ENCODE measurements at regions not wholly inside any gene's neighbourhood (a gene's known extent, or its start where the extent isn't known, plus 50 kb on each side); places are given as distances from the start of the nearest gene placed in this dataset.
"Not testable (repeated sequence)": the region's sequence is repeated elsewhere in the genome, so short reads cannot be mapped to it uniquely, and the experiment has no call there.

- H3K9me1 ChIP-seq (ENCODE audit: control insufficient read depth, insufficient read depth, low read length); H3K36me3 ChIP-seq (ENCODE audit: control insufficient read depth, insufficient read depth, low read length); H2AFZ ChIP-seq (ENCODE audit: low read depth, low read length); in situ Hi-C loops (cut with MboI); H3K4me2 ChIP-seq (ENCODE audit: insufficient read depth, low read length); BruUV-seq (replicated peaks); H3K27ac ChIP-seq (ENCODE audit: extremely low read depth, low read depth, low read length); intact Hi-C loops (cut with micrococcal nuclease); H3K9ac ChIP-seq (ENCODE audit: insufficient read depth in 1 of 2, low read depth in 2 of 2, low read length in 2 of 2); H3K79me2 ChIP-seq (ENCODE audit: control insufficient read depth, insufficient read depth, low read length); H3K4me3 ChIP-seq; POLR2A ChIA-PET; ATAC-seq; DNase-seq (ENCODE audit: extremely low read depth in 1 of 4, low spot score in 3 of 4); H3K4me1 ChIP-seq (replicated peaks in 1 of 2; ENCODE audit: control insufficient read depth in 2 of 2, insufficient read depth in 2 of 2, low read length in 2 of 2); H4K20me1 ChIP-seq (replicated peaks; ENCODE audit: control insufficient read depth, insufficient read depth, low read length); H3K9me3 ChIP-seq (replicated peaks; ENCODE audit: control insufficient read depth, insufficient read depth, low read depth, low read length); CTCF ChIA-PET (ENCODE audit: low intra/inter-chr PET ratio); FAIRE-seq; H3K27me3 ChIP-seq (ENCODE audit: control insufficient read depth in 2 of 2, insufficient read depth in 2 of 2, low read length in 2 of 2): not testable (repeated sequence)
These were observed 333.4 kb upstream of the NBPF12 start for GRCh38 chr1:146604681-146605080.

GRCh38 chr1:146600720-146601307 is 337.3 kb upstream of the NBPF12 start:
- H3K9ac ChIP-seq (ENCODE audit: insufficient read depth in 1 of 2, low read depth in 2 of 2, low read length in 2 of 2); H2AFZ ChIP-seq (ENCODE audit: low read depth, low read length); H3K4me1 ChIP-seq (replicated peaks in 1 of 2; ENCODE audit: control insufficient read depth in 2 of 2, insufficient read depth in 2 of 2, low read length in 2 of 2); BruUV-seq (replicated peaks); CTCF ChIA-PET (ENCODE audit: low intra/inter-chr PET ratio); H3K79me2 ChIP-seq (ENCODE audit: control insufficient read depth, insufficient read depth, low read length); ATAC-seq; H3K27me3 ChIP-seq (ENCODE audit: control insufficient read depth in 2 of 2, insufficient read depth in 2 of 2, low read length in 2 of 2); FAIRE-seq; H3K4me3 ChIP-seq; H3K9me3 ChIP-seq (replicated peaks; ENCODE audit: control insufficient read depth, insufficient read depth, low read depth, low read length); H3K4me2 ChIP-seq (ENCODE audit: insufficient read depth, low read length); intact Hi-C loops (cut with micrococcal nuclease); in situ Hi-C loops (cut with MboI); POLR2A ChIA-PET; H3K27ac ChIP-seq (ENCODE audit: extremely low read depth, low read depth, low read length); H3K36me3 ChIP-seq (ENCODE audit: control insufficient read depth, insufficient read depth, low read length); H4K20me1 ChIP-seq (replicated peaks; ENCODE audit: control insufficient read depth, insufficient read depth, low read length); H3K9me1 ChIP-seq (ENCODE audit: control insufficient read depth, insufficient read depth, low read length); DNase-seq (ENCODE audit: extremely low read depth in 1 of 4, low spot score in 3 of 4): not testable (repeated sequence)
- 9% methylated on average over 1 of the region's 3 CpGs for WGBS (ENCODE audit: insufficient coverage, low coverage, missing lambda C conversion rate)

GRCh38 chr1:146599906-146600305 is 338.2 kb upstream of the NBPF12 start:
- H3K9me3 ChIP-seq (replicated peaks; ENCODE audit: control insufficient read depth, insufficient read depth, low read depth, low read length); H2AFZ ChIP-seq (ENCODE audit: low read depth, low read length); H3K27ac ChIP-seq (ENCODE audit: extremely low read depth, low read depth, low read length); FAIRE-seq; H3K4me1 ChIP-seq (replicated peaks in 1 of 2; ENCODE audit: control insufficient read depth in 2 of 2, insufficient read depth in 2 of 2, low read length in 2 of 2); H3K9ac ChIP-seq (ENCODE audit: insufficient read depth in 1 of 2, low read depth in 2 of 2, low read length in 2 of 2); H4K20me1 ChIP-seq (replicated peaks; ENCODE audit: control insufficient read depth, insufficient read depth, low read length); BruUV-seq (replicated peaks); POLR2A ChIA-PET; CTCF ChIA-PET (ENCODE audit: low intra/inter-chr PET ratio); H3K9me1 ChIP-seq (ENCODE audit: control insufficient read depth, insufficient read depth, low read length); H3K27me3 ChIP-seq (ENCODE audit: control insufficient read depth in 2 of 2, insufficient read depth in 2 of 2, low read length in 2 of 2); ATAC-seq; H3K36me3 ChIP-seq (ENCODE audit: control insufficient read depth, insufficient read depth, low read length); intact Hi-C loops (cut with micrococcal nuclease); H3K4me2 ChIP-seq (ENCODE audit: insufficient read depth, low read length); H3K4me3 ChIP-seq; in situ Hi-C loops (cut with MboI); H3K79me2 ChIP-seq (ENCODE audit: control insufficient read depth, insufficient read depth, low read length); DNase-seq (ENCODE audit: extremely low read depth in 1 of 4, low spot score in 3 of 4): not testable (repeated sequence)
- WGBS (ENCODE audit: insufficient coverage, low coverage, missing lambda C conversion rate), result 0% methylated on average over 1 of the region's 3 CpGs

- BruUV-seq (replicated peaks); H3K79me2 ChIP-seq (ENCODE audit: control insufficient read depth, insufficient read depth, low read length); H4K20me1 ChIP-seq (replicated peaks; ENCODE audit: control insufficient read depth, insufficient read depth, low read length); H3K9me1 ChIP-seq (ENCODE audit: control insufficient read depth, insufficient read depth, low read length); H3K27me3 ChIP-seq (ENCODE audit: control insufficient read depth in 2 of 2, insufficient read depth in 2 of 2, low read length in 2 of 2); H3K9ac ChIP-seq (ENCODE audit: insufficient read depth in 1 of 2, low read depth in 2 of 2, low read length in 2 of 2); FAIRE-seq; H3K27ac ChIP-seq (ENCODE audit: extremely low read depth, low read depth, low read length); H2AFZ ChIP-seq (ENCODE audit: low read depth, low read length); POLR2A ChIA-PET; H3K4me3 ChIP-seq; H3K4me1 ChIP-seq (replicated peaks in 1 of 2; ENCODE audit: control insufficient read depth in 2 of 2, insufficient read depth in 2 of 2, low read length in 2 of 2); H3K9me3 ChIP-seq (replicated peaks; ENCODE audit: control insufficient read depth, insufficient read depth, low read depth, low read length); in situ Hi-C loops (cut with MboI); H3K4me2 ChIP-seq (ENCODE audit: insufficient read depth, low read length); CTCF ChIA-PET (ENCODE audit: low intra/inter-chr PET ratio); ATAC-seq; intact Hi-C loops (cut with micrococcal nuclease); DNase-seq (ENCODE audit: extremely low read depth in 1 of 4, low spot score in 3 of 4); H3K36me3 ChIP-seq (ENCODE audit: control insufficient read depth, insufficient read depth, low read length): not testable (repeated sequence)
- WGBS (ENCODE audit: insufficient coverage, low coverage, missing lambda C conversion rate), result 0% methylated on average over 1 of the region's 1 CpG
These were observed 352.4 kb upstream of the NOTCH2NLA start for GRCh38 chr1:146581229-146581628.

All from K562 (cell line).